ENCODE measurements at regions not wholly inside any gene's neighbourhood (a gene's known extent, or its start where the extent isn't known, plus 50 kb on each side); places are given as distances from the start of the nearest gene placed in this dataset.

GRCh38 chr19:32010071-32010470 lies 335.3 kb upstream of the ZNF507 start:
- DNase-seq (ENCODE audit: low read depth in 3 of 3, low spot score in 2 of 3), result no peak

GRCh38 chr19:32012206-32012605 lies 333.2 kb upstream of the ZNF507 start:
- no peak for DNase-seq (ENCODE audit: low read depth in 3 of 3, low spot score in 2 of 3)

GRCh38 chr19:32012886-32013631 lies 332.4 kb upstream of the ZNF507 start:
- no peak for DNase-seq (ENCODE audit: low read depth in 3 of 3, low spot score in 2 of 3)

DNA sequence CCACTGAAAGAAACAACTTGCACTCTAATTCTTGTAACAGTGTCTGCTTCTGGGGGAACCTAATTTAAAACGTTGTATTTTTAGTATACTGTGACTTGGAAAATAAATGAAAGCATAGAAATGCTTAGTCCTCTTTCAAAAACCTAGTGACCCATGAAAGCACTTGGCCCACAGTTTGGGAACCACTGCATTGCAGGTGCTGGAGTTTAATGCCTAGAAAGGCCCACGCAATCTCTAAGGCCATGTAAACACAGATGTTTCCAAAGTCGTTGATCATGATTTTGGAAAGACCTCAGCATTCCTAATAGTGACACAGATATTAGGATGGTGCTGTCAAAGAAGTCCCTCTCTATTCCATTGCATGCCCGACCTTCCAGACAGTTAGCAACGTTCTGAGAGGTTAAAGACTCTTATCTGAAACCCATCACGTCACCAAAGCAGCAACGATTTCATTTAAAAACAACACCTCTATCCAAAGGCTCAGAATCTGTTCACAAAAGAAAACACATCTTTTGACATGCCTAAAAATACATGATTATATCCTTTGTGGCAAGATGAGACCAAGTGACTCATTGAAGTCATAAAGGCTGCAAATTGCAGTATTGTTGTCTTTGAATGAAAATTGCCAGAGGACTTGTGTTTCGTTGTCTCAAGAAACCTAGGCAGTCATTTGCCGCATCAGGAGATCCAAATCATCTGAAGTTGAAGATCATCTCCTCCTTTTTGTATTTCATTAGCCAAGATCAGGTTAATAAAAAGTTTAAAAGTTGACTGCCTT lies 328.0 kb upstream of the ZNF507 start:
- DNase-seq (ENCODE audit: low read depth in 3 of 3, low spot score in 2 of 3), result no peak

- no peak for DNase-seq (ENCODE audit: low read depth in 3 of 3, low spot score in 2 of 3)
These were observed 327.4 kb upstream of the ZNF507 start for GRCh38 chr19:32018014-32018413.

- DNase-seq (ENCODE audit: low read depth in 3 of 3, low spot score in 2 of 3), result no peak
These were observed 324.9 kb upstream of the ZNF507 start for GRCh38 chr19:32020538-32020937.

GRCh38 chr19:32022044-32022640 lies 323.3 kb upstream of the ZNF507 start:
- DNase-seq (ENCODE audit: low read depth in 3 of 3, low spot score in 2 of 3), result no peak

- no peak for DNase-seq (ENCODE audit: low read depth in 3 of 3, low spot score in 2 of 3)
These were observed 322.5 kb upstream of the ZNF507 start for GRCh38 chr19:32022731-32023563.

GRCh38 chr19:32023564-32023832 lies 321.9 kb upstream of the ZNF507 start:
- DNase-seq (ENCODE audit: low read depth in 3 of 3, low spot score in 2 of 3), result no peak

- DNase-seq (ENCODE audit: low read depth in 3 of 3, low spot score in 2 of 3), result no peak
These were observed 316.2 kb upstream of the ZNF507 start for GRCh38 chr19:32029235-32029634.

DNA sequence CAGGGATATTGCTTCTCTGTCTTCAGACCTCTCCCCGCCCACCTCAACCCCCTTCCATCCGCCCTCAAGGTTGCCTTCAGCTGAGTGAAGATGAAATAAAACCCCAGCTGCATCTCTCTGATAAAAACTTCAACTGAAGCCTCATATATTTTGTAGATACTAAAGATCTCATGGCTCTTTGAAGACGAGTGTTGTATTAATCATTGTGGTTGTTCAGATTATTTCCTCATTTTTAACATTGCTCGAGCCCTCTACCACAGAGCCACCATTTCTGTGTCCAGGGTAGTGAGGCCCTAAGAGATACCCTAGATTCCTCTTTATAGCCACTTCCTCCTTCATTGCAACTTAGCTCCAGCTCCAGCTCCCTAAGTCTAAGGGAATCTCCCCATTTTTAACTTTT lies 312.8 kb upstream of the ZNF507 start:
- no peak for DNase-seq (ENCODE audit: low read depth in 3 of 3, low spot score in 2 of 3)

DNA sequence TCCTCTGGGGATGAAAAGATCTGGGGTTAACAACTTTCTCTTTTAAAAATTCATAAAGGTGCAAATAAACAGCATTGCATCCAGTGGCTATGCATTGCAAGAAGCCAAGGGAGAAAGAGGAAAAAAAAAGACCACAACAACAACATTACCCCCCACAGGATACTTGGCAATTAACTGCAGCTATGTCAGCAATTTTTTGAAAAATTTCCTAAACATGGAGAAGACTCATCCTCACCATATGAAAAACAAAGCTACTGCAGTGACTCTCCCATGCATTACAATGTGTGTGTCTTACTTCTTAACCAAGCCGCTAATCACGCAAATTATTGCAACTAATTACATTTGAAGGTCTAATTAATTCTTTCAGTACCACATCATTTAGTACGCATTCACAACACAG lies 309.8 kb upstream of the ZNF507 start:
- DNase-seq (ENCODE audit: low read depth in 3 of 3, low spot score in 2 of 3), result no peak

- no peak for DNase-seq (ENCODE audit: low read depth in 3 of 3, low spot score in 2 of 3)
These were observed 307.1 kb upstream of the ZNF507 start for GRCh38 chr19:32038021-32038920.

DNA sequence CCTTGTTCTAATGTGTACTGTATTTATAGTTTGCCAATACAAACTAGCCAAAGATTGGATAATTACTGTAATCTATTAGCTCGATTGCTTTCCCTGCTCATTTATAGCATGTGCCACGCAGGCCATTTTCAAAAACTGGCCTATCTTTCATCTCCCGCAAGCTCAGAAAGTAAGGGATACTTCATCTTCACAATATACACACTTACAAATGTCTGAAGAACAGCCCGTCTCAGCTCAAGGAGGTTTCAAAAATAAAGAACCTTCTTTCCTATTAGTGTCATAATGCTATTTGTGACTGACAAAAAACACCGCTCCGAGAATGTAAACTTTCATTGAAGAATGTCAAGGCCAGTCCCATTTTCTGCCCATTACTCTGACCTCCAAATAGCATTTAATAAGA lies 306.4 kb upstream of the ZNF507 start:
- no peak for DNase-seq (ENCODE audit: low read depth in 3 of 3, low spot score in 2 of 3)

GRCh38 chr19:32039440-32039839 lies 306.0 kb upstream of the ZNF507 start:
- DNase-seq (ENCODE audit: low read depth in 3 of 3, low spot score in 2 of 3), result no peak

DNA sequence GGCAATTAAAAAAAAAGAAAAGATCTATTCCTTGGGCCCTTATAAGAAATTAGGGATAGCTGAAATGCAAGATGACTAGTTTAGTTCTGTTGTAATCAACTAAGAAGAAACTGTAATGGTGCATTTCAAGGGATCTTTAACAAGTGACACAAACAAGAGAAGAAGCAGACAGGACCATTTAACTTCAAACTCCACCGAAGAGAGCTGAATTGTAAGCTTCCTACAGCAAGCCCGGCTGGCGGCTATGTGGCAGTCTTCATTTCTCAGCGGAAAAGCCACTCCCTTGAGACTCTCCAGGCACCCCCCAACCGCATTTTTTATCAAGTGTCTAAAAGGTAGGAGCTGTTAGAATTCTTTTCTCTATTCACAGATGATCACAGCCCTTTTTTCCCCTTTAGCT lies 305.2 kb upstream of the ZNF507 start:
- no peak for DNase-seq (ENCODE audit: low read depth in 3 of 3, low spot score in 2 of 3)

DNA sequence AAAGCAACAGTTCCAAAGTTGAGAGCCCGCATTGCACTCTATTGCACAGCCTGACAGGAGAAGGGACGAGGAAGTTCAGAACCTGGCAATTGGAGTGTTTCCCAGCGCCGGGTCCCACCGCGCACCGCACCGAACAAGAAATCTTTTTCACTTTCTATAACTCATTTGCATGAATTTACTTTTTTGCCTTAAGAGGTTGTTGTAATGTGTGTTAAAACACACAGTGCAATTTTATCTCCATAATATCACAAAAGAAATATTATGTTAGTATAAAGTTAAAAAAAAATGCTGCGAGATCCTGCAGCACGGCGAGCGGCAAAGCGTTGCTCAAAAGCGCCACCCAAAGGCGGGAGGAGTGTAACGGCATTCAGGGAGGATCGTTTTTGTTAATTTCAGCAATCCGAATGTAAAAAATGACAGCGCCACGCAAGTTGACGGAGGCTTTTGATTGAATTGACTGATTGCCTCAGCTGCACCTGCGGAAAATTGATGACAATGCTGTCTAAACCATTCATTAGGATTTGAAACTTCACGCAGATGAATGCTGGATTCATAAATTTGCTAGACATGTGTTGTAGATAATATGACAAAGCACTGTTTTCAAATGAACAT lies 303.6 kb upstream of the ZNF507 start:
- no peak for DNase-seq (ENCODE audit: low read depth in 3 of 3, low spot score in 2 of 3)

- no peak for DNase-seq (ENCODE audit: low read depth in 3 of 3, low spot score in 2 of 3)
These were observed 297.6 kb upstream of the ZNF507 start for GRCh38 chr19:32047788-32048187.

GRCh38 chr19:32053376-32053775 lies 292.0 kb upstream of the ZNF507 start:
- no peak for DNase-seq (ENCODE audit: low read depth in 3 of 3, low spot score in 2 of 3)

- no peak for DNase-seq (ENCODE audit: low read depth in 3 of 3, low spot score in 2 of 3)
These were observed 291.5 kb upstream of the ZNF507 start for GRCh38 chr19:32053861-32054260.
